Erythroblast (primary cell): ENCODE measurements at regions not wholly inside any gene's neighbourhood (a gene's known extent, or its start where the extent isn't known, plus 50 kb on each side); places are given as distances from the start of the nearest gene placed in this dataset.

Experiments used
- GATA1 ChIP-seq: IDR thresholded peaks from 2 replicates; pipeline ENCODE4 v1.6.1; 2011; ENCODE audit warnings: low read depth, mild to moderate bottlenecking, control low read depth, low read length, moderate library complexity
- POLR2A ChIP-seq: IDR thresholded peaks from 2 replicates; pipeline ENCODE4 v1.6.1; 2011; ENCODE audit warnings: mild to moderate bottlenecking, low read length

GRCh38 chr7:51973071-51973470 lies 656.5 kb upstream of the COBL start:
- TF ChIP-seq POLR2A = no peak
- TF ChIP-seq GATA1 = no peak
